Smooth muscle cell (in vitro differentiated cells): ENCODE measurements at regions not wholly inside any gene's neighbourhood (a gene's known extent, or its start where the extent isn't known, plus 50 kb on each side); places are given as distances from the start of the nearest gene placed in this dataset.

Source experiments
- DNase-seq: peaks from one replicate; lab custom pipeline; 2025; ENCODE audit not compliant: unreplicated experiment; lab: John Stamatoyannopoulos, UW
- H2AFZ ChIP-seq: fragments of 200-600 bp; sonication (generic); 2 replicates; pipeline ENCODE4 v1.6.0; 2016; ENCODE audit warnings: antibody characterized with exemption, low read depth, mild to moderate bottlenecking
- H3F3A ChIP-seq: fragments of 200-600 bp; sonication (generic); 2 replicates; pipeline ENCODE4 v1.6.0; 2017; ENCODE audit warnings: antibody characterized with exemption, low read depth
- H3K27ac ChIP-seq: fragments of 200-600 bp; sonication (generic); 2 replicates; pipeline ENCODE4 v1.5.1; 2016; ENCODE audit warnings: low read depth, mild to moderate bottlenecking
- H3K27me3 ChIP-seq: fragments of 200-600 bp; sonication (generic); 2 replicates; pipeline ENCODE4 v1.6.1; 2016; ENCODE audit warnings: low read depth, mild to moderate bottlenecking
- H3K36me3 ChIP-seq: fragments of 200-600 bp; sonication (generic); 2 replicates; pipeline ENCODE4 v1.5.1; 2016; ENCODE audit warnings: low read depth
- H3K4me1 ChIP-seq: fragments of 200-600 bp; sonication (generic); 2 replicates; pipeline ENCODE4 v1.5.1; 2016; ENCODE audit warnings: low read depth
- H3K4me2 ChIP-seq: fragments of 200-600 bp; sonication (generic); 2 replicates; pipeline ENCODE4 v1.6.0; 2016; ENCODE audit warnings: mild to moderate bottlenecking
- H3K4me3 ChIP-seq: fragments of 200-600 bp; sonication (generic); 2 replicates; pipeline ENCODE4 v1.5.1; 2016; ENCODE audit warnings: mild to moderate bottlenecking
- H3K79me2 ChIP-seq: fragments of 200-600 bp; sonication (generic); 2 replicates; pipeline ENCODE4 v1.6.0; 2016; ENCODE audit warnings: low read depth, mild to moderate bottlenecking
- H3K9ac ChIP-seq: fragments of 200-600 bp; sonication (generic); 2 replicates; pipeline ENCODE4 v1.6.0; 2016; ENCODE audit warnings: low read depth
- H3K9me3 ChIP-seq: fragments of 200-600 bp; sonication (generic); replicated peaks from 2 replicates; pipeline ENCODE4 v1.5.1; 2016; ENCODE audit warnings: low read depth
- H4K20me1 ChIP-seq: fragments of 200-600 bp; sonication (generic); 2 replicates; pipeline ENCODE4 v1.6.0; 2016; ENCODE audit warnings: low read depth
- WGBS: methylation state at CpG from one replicate; pipeline ENCODE4 v1.1.7; 2016; ENCODE audit warnings: low lambda C conversion rate; 5-methylcytosine and 5-hydroxymethylcytosine counted together
- TF ChIP-seq, protein P1 (sequence below): fragments of 200-600 bp; sonication (generic); IDR thresholded peaks from 2 replicates; pipeline ENCODE4 v1.5.1; 2017; ENCODE audit warnings: borderline replicate concordance, mild to moderate bottlenecking, antibody characterized with exemption; ENCODE audit not compliant: insufficient read depth, poor library complexity, severe bottlenecking

DNA sequence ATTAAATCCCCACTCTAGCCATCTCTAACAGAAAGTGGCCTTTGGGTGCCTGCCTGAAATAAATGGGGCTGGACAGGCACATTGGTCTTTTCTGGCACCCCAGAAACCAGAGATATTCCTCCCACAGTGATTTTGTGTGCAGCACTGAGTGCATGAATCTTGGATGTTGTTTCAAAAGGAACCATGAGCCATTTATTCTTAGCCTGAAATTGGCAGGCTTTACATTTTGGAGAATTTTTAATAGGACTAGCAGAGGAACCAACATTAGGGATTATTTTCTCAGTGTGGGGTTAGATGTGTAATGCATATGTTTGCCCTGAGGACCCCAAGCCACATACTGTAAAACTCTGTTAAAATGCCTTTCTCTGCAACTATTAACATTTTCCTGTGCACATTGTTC lies 451.3 kb downstream of the NFIB start:
- no peak for DNase-seq
- no peaks in the 10 kb centered on the region for H3K4me1 ChIP-seq
- H3K27ac ChIP-seq, result no peak overlapping the region
- H3K79me2 ChIP-seq, result no peaks in the 10 kb centered on the region
- no peaks in the 10 kb centered on the region for H3K9me3 ChIP-seq
- no peaks in the 10 kb centered on the region for H4K20me1 ChIP-seq
- no peak overlapping the region for H3K4me2 ChIP-seq
- no peak overlapping the region for H3K9ac ChIP-seq
- H3F3A ChIP-seq, result no peaks in the 10 kb centered on the region
- H3K27me3 ChIP-seq, result no peaks in the 10 kb centered on the region
- no peaks in the 10 kb centered on the region for H3K36me3 ChIP-seq
- TF ChIP-seq, protein P1, sequence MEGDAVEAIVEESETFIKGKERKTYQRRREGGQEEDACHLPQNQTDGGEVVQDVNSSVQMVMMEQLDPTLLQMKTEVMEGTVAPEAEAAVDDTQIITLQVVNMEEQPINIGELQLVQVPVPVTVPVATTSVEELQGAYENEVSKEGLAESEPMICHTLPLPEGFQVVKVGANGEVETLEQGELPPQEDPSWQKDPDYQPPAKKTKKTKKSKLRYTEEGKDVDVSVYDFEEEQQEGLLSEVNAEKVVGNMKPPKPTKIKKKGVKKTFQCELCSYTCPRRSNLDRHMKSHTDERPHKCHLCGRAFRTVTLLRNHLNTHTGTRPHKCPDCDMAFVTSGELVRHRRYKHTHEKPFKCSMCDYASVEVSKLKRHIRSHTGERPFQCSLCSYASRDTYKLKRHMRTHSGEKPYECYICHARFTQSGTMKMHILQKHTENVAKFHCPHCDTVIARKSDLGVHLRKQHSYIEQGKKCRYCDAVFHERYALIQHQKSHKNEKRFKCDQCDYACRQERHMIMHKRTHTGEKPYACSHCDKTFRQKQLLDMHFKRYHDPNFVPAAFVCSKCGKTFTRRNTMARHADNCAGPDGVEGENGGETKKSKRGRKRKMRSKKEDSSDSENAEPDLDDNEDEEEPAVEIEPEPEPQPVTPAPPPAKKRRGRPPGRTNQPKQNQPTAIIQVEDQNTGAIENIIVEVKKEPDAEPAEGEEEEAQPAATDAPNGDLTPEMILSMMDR, result no peak
- no peak overlapping the region for H3K4me3 ChIP-seq
- no peak overlapping the region for H2AFZ ChIP-seq

DNA sequence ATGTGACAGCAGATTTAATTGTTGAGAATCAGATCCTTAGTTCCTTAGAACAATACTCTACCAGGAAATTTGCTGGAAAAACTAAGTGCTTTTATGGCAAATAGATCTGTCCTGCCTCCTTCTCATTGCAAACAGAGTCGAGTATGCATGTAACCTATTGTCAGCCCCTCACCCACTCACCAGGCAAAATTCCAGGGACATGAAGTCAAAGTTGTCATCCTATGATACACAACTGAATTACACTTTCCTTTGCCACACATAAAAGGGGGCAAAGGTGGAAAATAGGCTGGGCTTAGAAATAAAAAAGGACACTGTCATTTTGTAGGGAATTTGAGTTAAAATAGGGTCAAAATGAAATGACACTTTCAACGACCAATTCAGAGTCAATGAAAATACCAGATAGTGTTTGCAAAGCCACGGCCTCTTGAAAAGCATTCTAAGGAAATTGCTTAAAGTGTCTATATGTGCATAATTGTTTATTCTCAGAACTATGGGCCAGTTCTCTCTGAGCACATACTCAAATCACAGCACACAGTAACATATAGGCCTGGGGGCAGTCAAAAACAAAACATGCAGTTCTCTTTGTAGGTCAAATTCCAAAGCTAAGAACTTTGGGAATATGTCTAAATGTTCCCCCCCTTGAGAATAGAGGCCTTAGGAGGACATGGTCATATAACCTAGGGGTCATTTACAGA lies 452.8 kb downstream of the NFIB start:
- no peak overlapping the region for H3K9ac ChIP-seq
- no peak overlapping the region for H2AFZ ChIP-seq
- no peak overlapping the region for H3K27ac ChIP-seq
- no peaks in the 10 kb centered on the region for H3K4me1 ChIP-seq
- no peaks in the 10 kb centered on the region for H3K79me2 ChIP-seq
- no peaks in the 10 kb centered on the region for H3K36me3 ChIP-seq
- no peak overlapping the region for H3K4me3 ChIP-seq
- TF ChIP-seq, protein P1, result no peak
- H3K27me3 ChIP-seq, result no peaks in the 10 kb centered on the region
- no peaks in the 10 kb centered on the region for H4K20me1 ChIP-seq
- 45% methylated on average over 3 of the region's 3 CpGs for WGBS
- no peak overlapping the region for H3K4me2 ChIP-seq
- no peaks in the 10 kb centered on the region for H3K9me3 ChIP-seq
- DNase-seq, result no peak
- no peaks in the 10 kb centered on the region for H3F3A ChIP-seq

DNA sequence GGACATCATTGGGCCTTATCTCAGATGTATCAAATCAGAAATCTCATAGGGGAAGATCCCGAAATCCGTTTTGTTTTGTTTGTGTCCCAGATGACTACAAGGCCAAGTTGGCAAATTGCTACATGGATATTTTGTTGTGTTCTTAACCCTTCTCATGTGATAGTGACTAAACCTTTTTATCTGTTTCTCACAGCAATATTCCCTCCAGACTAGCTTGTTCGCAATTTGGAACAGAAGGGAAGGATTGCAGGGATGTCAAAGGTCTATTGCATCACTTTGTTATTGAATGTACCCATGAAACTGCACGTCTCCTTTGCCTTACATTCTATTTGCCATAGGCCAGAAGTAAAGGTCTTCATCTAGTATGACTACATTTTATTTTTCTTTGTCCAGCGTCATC lies 453.9 kb downstream of the NFIB start:
- no peaks in the 10 kb centered on the region for H3F3A ChIP-seq
- no peak overlapping the region for H3K27ac ChIP-seq
- H3K9me3 ChIP-seq, result no peaks in the 10 kb centered on the region
- DNase-seq, result no peak
- TF ChIP-seq, protein P1, result no peak
- H3K79me2 ChIP-seq, result no peaks in the 10 kb centered on the region
- no peaks in the 10 kb centered on the region for H4K20me1 ChIP-seq
- H3K36me3 ChIP-seq, result no peaks in the 10 kb centered on the region
- 78% methylated on average over 5 of the region's 5 CpGs for whole genome bisulfite sequencing
- no peak overlapping the region for H2AFZ ChIP-seq
- no peaks in the 10 kb centered on the region for H3K27me3 ChIP-seq
- no peak overlapping the region for H3K4me3 ChIP-seq
- no peak overlapping the region for H3K4me2 ChIP-seq
- no peaks in the 10 kb centered on the region for H3K4me1 ChIP-seq
- H3K9ac ChIP-seq, result no peak overlapping the region

DNA sequence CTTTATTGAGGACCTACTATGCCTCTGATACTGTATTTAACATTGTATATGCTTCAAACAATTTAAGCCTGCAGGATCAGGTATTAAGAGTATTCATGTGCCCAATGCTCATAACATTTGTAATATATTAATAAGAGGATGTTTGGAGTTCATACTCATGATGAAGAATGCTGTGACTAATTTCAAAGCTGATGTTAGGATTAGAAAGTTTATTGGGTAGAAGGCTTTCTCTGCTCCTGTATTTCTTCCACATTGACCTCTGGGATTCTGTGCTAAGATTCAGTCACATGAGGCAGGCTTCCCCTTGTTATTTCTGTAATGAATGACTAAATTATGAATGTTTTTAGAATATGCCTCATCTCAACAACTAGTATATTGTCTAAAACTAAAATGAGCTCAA lies 456.4 kb downstream of the NFIB start:
- no peaks in the 10 kb centered on the region for H3F3A ChIP-seq
- TF ChIP-seq, protein P1, result no peak
- no peaks in the 10 kb centered on the region for H3K4me1 ChIP-seq
- H3K9me3 ChIP-seq, result no peaks in the 10 kb centered on the region
- H3K9ac ChIP-seq, result no peak overlapping the region
- no peak overlapping the region for H3K4me3 ChIP-seq
- H3K27ac ChIP-seq, result no peak overlapping the region
- H3K4me2 ChIP-seq, result no peak overlapping the region
- H3K27me3 ChIP-seq, result no peaks in the 10 kb centered on the region
- H3K36me3 ChIP-seq, result no peaks in the 10 kb centered on the region
- H4K20me1 ChIP-seq, result no peaks in the 10 kb centered on the region
- H3K79me2 ChIP-seq, result no peaks in the 10 kb centered on the region
- H2AFZ ChIP-seq, result no peak overlapping the region
- no peak for DNase-seq
